GM23248 (cell line): ENCODE measurements at regions not wholly inside any gene's neighbourhood (a gene's known extent, or its start where the extent isn't known, plus 50 kb on each side); places are given as distances from the start of the nearest gene placed in this dataset.

ENCODE experiments used
- DNase-seq: peaks from one replicate; pipeline ENCODE4 v3.0.0-alpha.2; 2015
- H2AFZ ChIP-seq: fragments of 200-600 bp; sonication (generic); 2 replicates; pipeline ENCODE4 v1.6.1; 2016; ENCODE audit warnings: antibody characterized with exemption
- H3F3A ChIP-seq: fragments of 200-600 bp; sonication (generic); 2 replicates; pipeline ENCODE4 v1.6.1; 2016; ENCODE audit warnings: mild to moderate bottlenecking, antibody characterized with exemption, mixed run types; ENCODE audit not compliant: insufficient read depth
- H3K27ac ChIP-seq: fragments of 200-600 bp; sonication (generic); 2 replicates; pipeline ENCODE4 v1.5.1; 2016; ENCODE audit warnings: mild to moderate bottlenecking
- H3K27me3 ChIP-seq: fragments of 200-600 bp; sonication (generic); replicated peaks from 2 replicates; pipeline ENCODE4 v1.6.1; 2016; ENCODE audit warnings: mild to moderate bottlenecking; ENCODE audit not compliant: insufficient read depth
- H3K36me3 ChIP-seq: fragments of 200-600 bp; sonication (generic); 2 replicates; pipeline ENCODE4 v1.6.1; 2016; ENCODE audit warnings: low read depth, mild to moderate bottlenecking
- H3K4me1 ChIP-seq: fragments of 200-600 bp; sonication (generic); 2 replicates; pipeline ENCODE4 v1.6.1; 2016; ENCODE audit warnings: mild to moderate bottlenecking; ENCODE audit not compliant: insufficient read depth
- H3K4me2 ChIP-seq: fragments of 200-600 bp; sonication (generic); one replicate; pipeline ENCODE4 v1.6.1; 2016; ENCODE audit warnings: mild to moderate bottlenecking; ENCODE audit not compliant: unreplicated experiment
- H3K4me3 ChIP-seq: fragments of 200-600 bp; sonication (generic); 2 replicates; pipeline ENCODE4 v1.5.1; 2016; ENCODE audit warnings: mild to moderate bottlenecking
- H3K79me2 ChIP-seq: fragments of 200-600 bp; sonication (generic); 2 replicates; pipeline ENCODE4 v1.6.1; 2016; ENCODE audit warnings: mild to moderate bottlenecking; ENCODE audit not compliant: insufficient read depth
- H3K9ac ChIP-seq: fragments of 200-600 bp; sonication (generic); 2 replicates; pipeline ENCODE4 v1.6.1; 2016; ENCODE audit warnings: mild to moderate bottlenecking
- H3K9me2 ChIP-seq: fragments of 200-600 bp; sonication (generic); 2 replicates; pipeline ENCODE4 v1.6.1; 2016; ENCODE audit warnings: mixed run types, mild to moderate bottlenecking, moderate library complexity; ENCODE audit not compliant: insufficient read depth
- H3K9me3 ChIP-seq: fragments of 200-600 bp; sonication (generic); one replicate; pipeline ENCODE4 v1.6.1; 2017; ENCODE audit warnings: low read depth
- H4K20me1 ChIP-seq: fragments of 200-600 bp; sonication (generic); 2 replicates; pipeline ENCODE4 v1.6.0; 2016; ENCODE audit not compliant: insufficient read depth
- EZH2 ChIP-seq: fragments of 200-600 bp; sonication (generic); IDR thresholded peaks from 2 replicates; pipeline ENCODE4 v1.6.1; 2018; ENCODE audit warnings: antibody characterized with exemption, mild to moderate bottlenecking; ENCODE audit not compliant: insufficient read depth, poor library complexity, severe bottlenecking
- EZH2phosphoT487 ChIP-seq: fragments of 200-600 bp; sonication (generic); IDR thresholded peaks from 2 replicates; pipeline ENCODE4 v1.6.1; 2018; ENCODE audit warnings: antibody characterized with exemption, moderate library complexity, mild to moderate bottlenecking, low read depth; ENCODE audit not compliant: insufficient read depth
- WGBS, 2 experiments: methylation state at CpG; one replicate each; pipeline ENCODE4 v1.1.6; 2015 to 2017; ENCODE audit warnings: low lambda C conversion rate in 2 of 2, low coverage in 1 of 2; ENCODE audit errors: missing lambda C conversion rate in 2 of 2; 5-methylcytosine and 5-hydroxymethylcytosine counted together
- in situ Hi-C: fragments of 300-500 bp; cut with MboI; formaldehyde crosslinking; loops from 2 replicates; pipeline ENCODE4 v1.15.0; 2020

DNA sequence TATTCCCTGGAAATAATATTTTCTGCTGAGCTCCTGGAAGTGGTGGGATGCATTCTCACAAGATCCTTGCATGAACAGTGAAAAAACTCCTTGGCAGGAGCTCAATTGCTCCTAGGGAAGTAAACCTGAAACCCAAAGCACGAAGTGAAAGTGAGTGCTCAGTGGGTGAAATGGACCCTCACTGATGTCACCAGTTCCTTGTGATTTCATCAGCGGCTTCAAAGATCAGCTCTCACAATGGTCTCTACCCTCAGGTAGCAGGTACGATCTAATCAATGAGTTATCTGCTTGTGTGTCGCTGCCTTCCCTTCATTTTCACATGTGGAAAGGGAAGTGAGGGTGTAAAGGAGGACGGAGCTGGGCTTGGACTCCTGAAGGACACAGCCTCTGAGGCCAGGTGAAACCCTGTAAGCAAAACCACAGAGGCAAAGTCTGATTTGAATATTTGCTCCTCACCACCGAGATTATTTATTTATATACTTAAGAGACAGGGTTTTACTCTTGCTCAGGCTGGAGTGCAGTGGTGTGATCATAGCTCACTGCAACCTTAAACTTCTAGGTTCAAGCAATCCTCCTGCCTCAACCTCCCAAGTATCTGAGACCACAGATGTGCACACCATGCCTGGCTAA, 255.4 kb upstream of the LYZL1 start:
- Histone ChIP-seq H3K79me2 (no peaks in the 10 kb centered on the region), H3K4me3 (no peak overlapping the region), H3K27ac (no peak overlapping the region), H2AFZ (no peak overlapping the region), H3K9me3 (no peaks in the 10 kb centered on the region), H3K4me2 (no peak overlapping the region), H3K9ac (no peak overlapping the region), H3K4me1 (no peaks in the 10 kb centered on the region), H3K36me3 (no peaks in the 10 kb centered on the region), H3F3A (no peaks in the 10 kb centered on the region), H4K20me1 (no peaks in the 10 kb centered on the region), H3K27me3 (no peaks in the 10 kb centered on the region; the same call in 1 of the 2 replicates), H3K9me2 (no peaks in the 10 kb centered on the region)
- 20 to 22% methylated on average over 6 of the region's 6 CpGs for WGBS, 2 experiments
- in situ Hi-C loops: no loop called here
- DNase-seq: no peak
- no peak for TF ChIP-seq EZH2
- TF ChIP-seq EZH2phosphoT487: no peak

DNA sequence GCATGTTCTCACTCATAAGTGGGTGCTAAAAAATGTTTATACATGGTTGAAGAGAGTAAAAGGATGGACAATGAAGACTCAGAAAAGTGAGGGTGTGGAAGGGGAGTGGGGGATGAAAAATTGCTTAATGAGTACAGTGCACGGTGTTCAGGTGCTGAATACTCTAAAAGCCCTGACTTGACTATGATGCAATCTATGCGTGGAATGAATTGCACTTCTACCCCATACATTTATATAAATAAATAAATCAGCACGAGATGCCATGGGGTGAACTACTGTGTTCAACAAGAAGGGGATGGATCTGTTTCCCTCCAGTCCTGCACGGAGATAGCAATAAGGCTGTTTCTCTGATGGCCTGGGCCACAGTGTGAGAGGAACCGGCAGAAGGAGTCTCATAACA, 254.3 kb upstream of the LYZL1 start:
- 29 to 33% methylated on average over 5 of the region's 5 CpGs for WGBS, 2 experiments
- H3K4me3 ChIP-seq: no peak overlapping the region
- no peaks in the 10 kb centered on the region for H3K36me3 ChIP-seq
- TF ChIP-seq EZH2phosphoT487 (no peak), EZH2 (no peak)
- no peaks in the 10 kb centered on the region for H3K9me3 ChIP-seq
- no peak overlapping the region for H3K9ac ChIP-seq
- no peaks in the 10 kb centered on the region for H4K20me1 ChIP-seq
- no peaks in the 10 kb centered on the region; the same call in 1 of the 2 replicates for H3K27me3 ChIP-seq
- H3K79me2 ChIP-seq: no peaks in the 10 kb centered on the region
- no peak for DNase-seq
- H3K27ac ChIP-seq: no peak overlapping the region
- no peak overlapping the region for H2AFZ ChIP-seq
- no peaks in the 10 kb centered on the region for H3K9me2 ChIP-seq
- H3K4me1 ChIP-seq: no peaks in the 10 kb centered on the region
- no peaks in the 10 kb centered on the region for H3F3A ChIP-seq
- in situ Hi-C loops: no loop called here
- H3K4me2 ChIP-seq: no peak overlapping the region

DNA sequence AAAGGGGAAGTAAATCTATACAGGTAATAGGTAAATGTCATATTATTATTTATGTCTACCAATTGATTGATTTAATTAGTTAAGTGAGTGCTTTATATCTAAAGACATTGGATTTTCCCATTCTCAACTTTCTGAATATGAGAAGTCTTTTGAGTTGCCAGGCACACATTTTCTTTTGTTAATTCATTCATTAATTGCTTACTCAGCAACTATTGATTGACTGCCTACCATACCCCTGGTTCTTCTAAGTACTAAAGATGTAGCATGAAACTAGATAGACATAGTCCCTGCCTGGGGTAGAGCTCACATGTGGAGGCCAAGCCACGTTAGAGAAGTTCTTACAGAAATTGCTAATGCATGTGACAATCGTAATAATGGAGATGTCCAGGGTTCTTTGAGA, 253.1 kb upstream of the LYZL1 start:
- WGBS, 2 experiments: 15 to 16% methylated on average over 2 of the region's 2 CpGs
- in situ Hi-C loops: no loop called here
- H3K27ac ChIP-seq: no peak overlapping the region
- H3K27me3 ChIP-seq: no peaks in the 10 kb centered on the region
- no peaks in the 10 kb centered on the region for H3K9me3 ChIP-seq
- H2AFZ ChIP-seq: no peak overlapping the region
- H3K4me1 ChIP-seq: no peaks in the 10 kb centered on the region
- TF ChIP-seq EZH2phosphoT487: no peak
- TF ChIP-seq EZH2: no peak
- no peak overlapping the region for H3K4me3 ChIP-seq
- no peaks in the 10 kb centered on the region for H3K36me3 ChIP-seq
- H3F3A ChIP-seq: no peaks in the 10 kb centered on the region
- no peaks in the 10 kb centered on the region for H4K20me1 ChIP-seq
- H3K9ac ChIP-seq: no peak overlapping the region
- H3K79me2 ChIP-seq: no peaks in the 10 kb centered on the region
- H3K4me2 ChIP-seq: no peak overlapping the region
- no peak for DNase-seq
- H3K9me2 ChIP-seq: no peaks in the 10 kb centered on the region

DNA sequence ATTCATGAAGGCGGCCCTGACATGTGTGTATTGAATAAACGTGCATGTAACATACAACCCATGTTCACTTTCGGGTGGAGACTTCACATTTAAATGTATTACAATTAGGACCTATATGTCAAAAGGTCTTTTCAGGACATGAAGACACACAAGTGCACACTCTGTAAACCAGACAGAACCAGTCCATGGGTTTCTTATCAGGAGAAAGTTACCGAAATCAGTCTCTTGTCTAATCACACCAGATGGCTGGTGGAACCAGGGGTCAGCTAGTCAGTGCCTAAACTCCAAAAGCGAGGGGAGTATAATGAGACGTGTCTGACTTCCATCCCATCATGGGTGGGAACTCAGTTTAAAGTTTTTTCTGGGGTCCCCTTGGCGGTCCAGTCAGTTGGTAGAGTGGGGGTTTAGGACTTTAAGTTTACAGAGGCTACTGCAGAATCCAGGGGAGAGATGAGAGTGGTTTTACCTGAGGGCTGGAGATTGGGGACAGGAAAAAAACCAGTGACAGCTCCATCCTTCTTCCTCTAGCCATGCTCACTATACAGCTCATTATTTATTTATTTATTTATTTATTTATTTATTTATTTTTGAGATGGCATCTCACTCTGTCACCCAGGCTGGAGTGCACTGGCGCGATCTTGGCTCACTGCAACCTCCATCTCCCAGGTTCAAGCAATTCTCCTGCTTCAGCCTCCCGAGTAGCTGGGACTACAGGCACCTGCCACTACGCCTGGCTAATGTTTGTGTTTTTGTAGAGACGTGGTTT, 251.3 kb upstream of the LYZL1 start:
- 43 to 51% methylated on average over 12 of the region's 12 CpGs for WGBS, 2 experiments
- TF ChIP-seq EZH2 (no peak), EZH2phosphoT487 (no peak)

More for the DNA sequence above, 251.3 kb upstream of the LYZL1 start:
- Histone ChIP-seq H3K36me3 (no peaks in the 10 kb centered on the region), H3K9ac (no peak overlapping the region), H3K27me3 (no peaks in the 10 kb centered on the region), H3K9me3 (no peaks in the 10 kb centered on the region), H3K27ac (no peak overlapping the region), H3K4me2 (no peak overlapping the region), H3K4me1 (no peaks in the 10 kb centered on the region), H3K4me3 (no peak overlapping the region), H3K9me2 (no peaks in the 10 kb centered on the region), H2AFZ (no peak overlapping the region), H4K20me1 (no peaks in the 10 kb centered on the region), H3K79me2 (no peaks in the 10 kb centered on the region), H3F3A (no peaks in the 10 kb centered on the region)
- no peak for DNase-seq
- in situ Hi-C loops: no loop called here
